ENCODE measurements at regions not wholly inside any gene's neighbourhood (a gene's known extent, or its start where the extent isn't known, plus 50 kb on each side); places are given as distances from the start of the nearest gene placed in this dataset.
"Not testable (repeated sequence)": the region's sequence is repeated elsewhere in the genome, so short reads cannot be mapped to it uniquely, and the experiment has no call there.

DNA sequence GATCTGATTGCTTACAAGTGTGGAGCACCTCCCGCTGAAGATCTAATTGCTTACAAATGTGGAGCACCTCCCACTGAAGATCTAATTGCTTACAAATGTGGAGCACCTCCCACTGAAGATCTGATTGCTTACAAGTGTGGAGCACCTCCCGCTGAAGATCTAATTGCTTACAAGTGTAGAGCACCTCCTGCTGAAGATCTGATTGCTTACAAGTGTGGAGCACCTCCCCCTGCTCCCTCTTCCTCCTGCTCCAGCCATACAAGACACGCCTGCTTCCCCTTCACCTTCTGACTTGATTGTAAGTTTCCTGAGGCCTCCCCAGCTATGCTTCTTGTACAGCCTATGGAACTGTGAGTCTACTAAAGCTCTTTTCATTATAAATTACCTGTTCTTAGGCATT lies 1014.9 kb downstream of the SOCS6 start:
- in situ Hi-C loops (cut with MboI; ENCODE audit: low sequenced_read_pairs): not testable (repeated sequence)

DNA sequence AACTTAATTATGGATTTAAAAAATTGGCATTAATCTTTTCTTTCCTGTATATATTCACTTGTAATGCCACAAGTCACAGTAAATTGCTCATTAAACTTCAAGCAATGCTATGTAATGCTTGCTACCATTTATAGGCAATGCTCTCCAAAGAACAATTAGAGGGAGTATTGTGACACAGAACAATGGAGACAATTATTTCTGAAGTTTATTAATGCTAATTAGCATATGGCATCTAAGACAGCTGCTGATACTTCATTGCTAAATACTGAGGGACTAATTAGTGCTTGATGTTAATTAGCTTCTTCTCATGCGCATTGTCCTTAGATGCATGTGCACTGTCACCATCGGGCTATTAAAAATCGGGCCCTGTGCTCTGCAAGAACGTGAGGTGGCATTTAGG lies 1012.8 kb downstream of the SOCS6 start:
- in situ Hi-C loops (cut with MboI; ENCODE audit: low sequenced_read_pairs): no loop called here

DNA sequence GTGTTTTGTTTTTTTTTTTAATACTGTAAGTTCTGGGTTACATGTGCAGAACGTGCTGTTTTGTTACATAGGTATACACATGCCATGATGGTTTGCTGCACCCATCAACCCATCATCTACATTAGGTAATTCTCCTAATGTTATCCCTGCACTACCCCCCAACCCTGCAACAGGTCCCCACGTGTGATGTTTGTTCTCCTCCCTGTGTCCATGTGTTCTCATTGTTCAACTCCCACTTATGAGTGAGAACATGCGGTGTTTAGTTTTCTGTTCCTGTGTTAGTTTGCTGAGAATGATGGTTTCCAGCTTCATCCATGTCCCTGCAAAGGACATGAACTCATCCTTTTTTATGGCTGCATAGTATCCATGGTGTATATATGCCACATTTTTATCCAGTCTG lies 1005.4 kb downstream of the SOCS6 start:
- in situ Hi-C loops (cut with MboI; ENCODE audit: low sequenced_read_pairs): not testable (repeated sequence)

DNA sequence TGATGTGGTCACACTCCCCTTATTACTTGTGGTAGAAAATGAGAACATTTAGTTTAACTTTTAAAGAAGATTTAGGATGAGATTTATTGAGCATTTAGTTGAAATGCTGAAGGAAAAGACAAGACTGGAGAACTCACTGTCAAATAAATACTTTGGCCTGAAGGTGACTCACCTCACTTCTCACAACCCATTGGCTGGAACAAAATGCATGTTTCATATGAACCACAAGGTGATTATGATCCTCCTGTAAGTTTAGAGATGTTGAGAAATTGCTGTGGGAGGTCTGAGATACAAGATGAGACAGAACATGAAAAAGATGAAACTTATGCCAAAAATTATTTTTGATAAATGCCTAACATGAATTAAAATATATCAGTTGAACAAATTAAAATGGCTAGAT lies 1004.5 kb downstream of the SOCS6 start:
- in situ Hi-C loops (cut with MboI; ENCODE audit: low sequenced_read_pairs): no loop called here

DNA sequence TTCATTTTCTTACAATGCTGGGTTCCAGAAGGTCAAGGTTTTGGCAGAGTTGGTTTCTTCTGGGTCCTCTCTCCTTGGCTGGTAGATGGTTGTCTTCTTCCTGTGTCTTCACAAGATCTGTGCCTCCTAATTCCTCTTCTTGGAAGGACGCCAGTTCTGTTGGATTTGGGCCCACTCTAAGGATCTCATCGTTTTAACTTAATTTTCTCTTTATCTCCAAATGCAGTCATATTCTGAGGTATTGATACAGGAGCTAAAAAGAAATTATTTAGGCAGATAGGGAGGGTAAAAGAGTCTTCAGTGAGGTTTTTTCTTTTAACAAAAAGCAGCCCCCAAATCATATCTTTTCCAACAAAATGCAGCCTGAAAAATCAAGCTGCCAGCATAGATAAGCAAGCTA lies 998.4 kb downstream of the SOCS6 start:
- in situ Hi-C loops (cut with MboI; ENCODE audit: low sequenced_read_pairs): no loop called here

DNA sequence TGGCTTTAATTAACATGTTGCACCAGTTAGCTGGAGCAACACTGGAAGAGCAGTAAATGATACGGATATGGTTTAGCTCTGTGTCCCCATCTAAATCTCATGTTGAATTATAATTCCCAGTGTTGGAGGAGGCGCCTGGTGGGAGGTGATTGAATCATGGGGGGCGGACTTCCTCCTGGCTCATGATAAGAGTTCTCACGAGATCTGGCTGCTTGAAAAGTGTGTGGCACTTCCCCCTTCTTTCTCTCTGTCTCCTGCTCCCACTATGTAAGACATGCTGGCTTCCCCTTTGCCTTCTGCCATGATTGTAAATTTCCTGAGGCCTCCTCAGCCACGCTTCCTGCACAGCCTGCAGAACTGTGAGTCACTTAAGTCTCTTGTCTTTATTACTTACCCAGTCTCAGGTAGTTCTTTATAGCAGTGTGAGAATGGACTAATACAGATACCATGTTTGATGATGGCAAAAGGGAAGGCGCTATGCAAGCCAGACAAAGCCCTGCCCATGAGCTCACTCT lies 963.6 kb downstream of the SOCS6 start:
- in situ Hi-C loops (cut with MboI; ENCODE audit: low sequenced_read_pairs): no loop called here

DNA sequence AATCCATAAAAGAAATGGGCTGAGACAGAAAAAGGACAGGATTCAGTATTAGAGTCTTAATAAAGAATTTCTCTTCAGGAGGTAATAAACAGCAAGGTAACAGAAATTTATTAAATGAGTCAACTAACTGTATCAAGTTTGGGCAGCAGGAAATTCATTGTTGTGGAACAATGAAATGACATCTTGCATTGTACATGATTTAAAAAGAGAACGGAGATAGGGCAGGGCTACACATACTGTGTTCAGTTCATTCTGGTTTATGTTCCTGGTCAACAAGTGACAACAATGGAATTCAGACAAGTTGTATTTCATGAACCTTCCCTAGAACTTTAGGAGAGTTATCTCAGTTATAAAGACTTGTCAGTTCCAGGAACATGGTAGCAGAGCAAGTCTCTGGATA lies 961.3 kb downstream of the SOCS6 start:
- in situ Hi-C loops (cut with MboI; ENCODE audit: low sequenced_read_pairs): no loop called here

DNA sequence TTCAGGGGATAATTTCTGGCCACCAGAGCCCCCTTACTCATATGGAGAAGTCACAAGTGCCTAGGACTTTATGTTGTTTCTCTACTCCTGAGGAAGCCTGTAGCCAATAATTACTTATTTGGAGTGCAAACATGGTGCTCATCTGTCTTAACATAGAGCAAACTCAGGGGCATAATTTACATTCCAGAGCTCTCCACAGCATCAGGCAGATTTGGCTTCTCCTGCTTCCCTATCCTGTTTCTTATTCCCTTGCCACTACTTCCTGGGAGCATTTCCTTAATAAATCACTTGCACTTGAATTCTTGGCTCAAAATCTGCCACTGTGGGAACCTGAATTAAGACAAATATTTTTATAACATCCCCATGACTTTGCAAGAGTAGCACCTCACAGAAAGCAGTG lies 960.9 kb downstream of the SOCS6 start:
- in situ Hi-C loops (cut with MboI; ENCODE audit: low sequenced_read_pairs): no loop called here

DNA sequence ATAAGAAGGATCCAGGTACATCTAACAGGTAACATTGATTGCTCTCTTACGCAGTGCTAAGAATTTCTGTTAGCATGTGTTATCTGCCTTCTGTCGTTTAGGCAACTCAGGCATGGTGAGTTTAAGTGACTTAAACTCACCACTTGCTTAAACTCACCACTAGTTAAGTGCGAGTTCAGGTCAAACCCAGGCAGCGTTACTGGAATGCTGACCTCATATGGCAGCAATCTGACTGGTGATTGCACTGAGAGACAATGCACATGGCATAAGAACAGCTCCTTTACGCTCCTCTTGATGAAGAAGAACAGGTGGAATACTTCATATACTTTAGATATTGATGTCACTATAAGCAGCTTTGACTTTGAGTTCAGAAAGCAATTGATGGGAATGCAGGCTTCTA lies 954.1 kb downstream of the SOCS6 start:
- in situ Hi-C loops (cut with MboI; ENCODE audit: low sequenced_read_pairs): no loop called here

DNA sequence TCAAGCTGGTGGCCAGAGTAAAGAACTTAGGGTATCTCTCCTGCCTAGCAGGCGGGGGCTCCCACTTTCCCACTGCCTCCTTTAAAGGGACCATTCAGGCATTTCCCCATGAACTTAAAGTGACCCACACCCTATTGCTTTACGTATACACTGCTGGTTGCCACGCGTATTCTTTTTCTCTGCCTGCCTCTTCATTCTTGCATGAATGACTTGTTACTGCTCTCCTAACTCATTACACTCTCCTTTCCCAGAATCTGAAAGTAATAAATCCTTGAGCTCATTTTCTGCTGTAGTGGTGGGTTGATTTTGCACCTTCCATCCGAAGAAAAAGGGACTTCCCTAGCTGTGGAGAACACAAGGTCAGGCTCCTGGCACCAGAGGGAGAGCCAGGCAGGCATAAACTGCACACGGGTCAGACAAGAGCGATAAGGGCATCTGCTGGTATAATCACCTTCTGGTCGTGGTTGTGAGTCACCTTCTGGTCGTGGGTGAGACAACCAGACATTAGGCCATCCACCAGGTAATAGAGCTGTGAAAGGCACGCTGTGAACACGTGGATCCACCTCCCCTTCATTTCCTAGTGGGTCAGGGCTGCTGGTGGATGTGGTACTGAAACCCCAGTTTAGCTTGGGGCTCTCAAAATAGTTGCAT lies 950.3 kb downstream of the SOCS6 start:
- in situ Hi-C loops (cut with MboI; ENCODE audit: low sequenced_read_pairs): no loop called here

DNA sequence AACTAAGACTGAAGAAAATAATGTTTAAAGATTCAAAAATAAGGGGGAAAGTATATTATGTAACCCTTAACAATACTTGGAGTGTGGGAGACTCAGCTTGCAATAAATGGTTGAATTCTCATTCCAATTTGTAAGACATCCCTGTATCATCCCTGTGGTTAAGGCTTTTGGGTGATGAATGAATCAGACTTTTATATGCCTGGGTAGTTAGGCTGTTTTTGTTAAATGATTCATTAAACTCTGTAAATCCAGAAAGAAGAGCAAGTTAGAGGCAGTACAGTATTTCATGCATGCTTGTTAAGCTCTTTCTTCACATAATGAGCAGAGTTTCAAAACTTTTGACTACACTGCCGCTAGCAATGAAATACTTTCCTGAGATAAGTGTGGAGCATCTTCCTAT lies 948.8 kb downstream of the SOCS6 start:
- in situ Hi-C loops (cut with MboI; ENCODE audit: low sequenced_read_pairs): no loop called here

DNA sequence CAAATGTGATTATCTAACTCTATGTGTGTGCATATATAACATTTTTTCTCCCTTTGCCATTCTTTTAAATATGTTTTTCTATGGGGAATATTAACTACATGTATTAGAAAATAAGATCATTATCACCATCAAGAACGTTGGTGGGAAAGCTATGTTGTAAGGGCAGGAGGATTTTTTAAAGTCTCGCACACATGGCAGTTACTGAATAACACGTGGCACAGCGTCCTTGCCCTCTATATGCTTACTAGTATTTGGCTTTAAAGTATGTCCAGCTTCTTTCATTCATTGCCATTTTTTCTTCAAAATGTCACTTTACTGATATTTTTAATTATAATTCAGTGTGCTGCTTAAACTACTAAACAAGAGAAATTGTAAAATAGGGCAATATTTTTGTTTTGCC lies 944.3 kb downstream of the SOCS6 start:
- in situ Hi-C loops (cut with MboI; ENCODE audit: low sequenced_read_pairs): no loop called here

DNA sequence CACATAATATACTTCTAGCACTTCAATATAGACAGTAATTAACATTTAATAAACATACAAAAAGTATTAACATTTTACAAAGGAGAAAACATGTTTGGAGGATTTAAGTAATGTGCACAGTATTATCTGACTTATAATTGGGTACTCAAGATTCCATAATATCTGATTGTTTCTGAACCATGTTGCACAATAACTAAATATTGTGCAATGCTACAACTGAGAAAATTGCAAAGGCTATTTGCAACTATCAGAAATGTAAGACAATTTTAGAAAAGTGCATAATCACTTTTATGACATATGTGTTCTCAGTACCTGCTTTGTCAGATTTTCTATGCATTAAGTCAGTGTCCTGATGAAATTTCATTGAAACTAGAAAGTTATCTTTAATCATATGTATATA lies 934.6 kb downstream of the SOCS6 start:
- in situ Hi-C loops (cut with MboI; ENCODE audit: low sequenced_read_pairs): no loop called here

DNA sequence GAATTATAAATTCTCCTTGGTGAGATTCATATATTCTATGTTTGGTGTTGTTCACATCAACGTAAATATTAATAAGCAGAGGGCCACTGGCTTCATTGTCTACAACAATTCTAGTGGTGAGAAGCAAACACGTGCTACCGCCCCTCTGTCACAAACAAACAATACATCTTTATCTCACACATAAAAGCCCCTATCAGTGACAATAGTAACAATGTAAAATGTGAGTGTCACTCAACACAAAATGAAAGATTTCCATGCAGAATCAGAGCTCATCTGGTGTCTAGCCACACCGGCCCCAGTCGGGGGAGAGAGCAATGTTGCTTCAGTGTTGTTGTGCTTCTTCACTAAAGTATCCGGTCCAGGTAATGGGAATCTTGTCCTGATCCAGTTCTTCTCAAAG lies 932.6 kb downstream of the SOCS6 start:
- in situ Hi-C loops (cut with MboI; ENCODE audit: low sequenced_read_pairs): no loop called here

DNA sequence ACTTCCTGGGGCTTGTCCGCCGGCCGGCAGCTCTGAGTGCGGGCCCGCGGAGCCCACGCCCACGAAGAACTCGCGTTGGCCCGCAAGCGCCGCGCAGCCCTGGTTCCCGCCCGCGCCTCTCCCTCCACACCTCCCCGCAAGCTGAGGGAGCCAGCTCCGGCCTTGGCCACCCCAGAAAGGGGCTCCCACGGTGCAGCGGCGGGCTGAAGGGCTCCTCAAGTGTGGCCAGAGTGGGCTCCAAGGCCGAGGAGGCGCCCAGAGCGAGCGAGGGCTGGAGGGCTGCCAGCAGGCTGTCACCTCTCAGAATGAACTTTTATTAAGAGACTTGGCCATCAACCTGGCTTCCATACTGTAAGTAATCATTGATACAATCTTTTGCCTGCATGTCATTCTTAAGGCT lies 923.9 kb downstream of the SOCS6 start:
- in situ Hi-C loops (cut with MboI; ENCODE audit: low sequenced_read_pairs): not testable (repeated sequence)

DNA sequence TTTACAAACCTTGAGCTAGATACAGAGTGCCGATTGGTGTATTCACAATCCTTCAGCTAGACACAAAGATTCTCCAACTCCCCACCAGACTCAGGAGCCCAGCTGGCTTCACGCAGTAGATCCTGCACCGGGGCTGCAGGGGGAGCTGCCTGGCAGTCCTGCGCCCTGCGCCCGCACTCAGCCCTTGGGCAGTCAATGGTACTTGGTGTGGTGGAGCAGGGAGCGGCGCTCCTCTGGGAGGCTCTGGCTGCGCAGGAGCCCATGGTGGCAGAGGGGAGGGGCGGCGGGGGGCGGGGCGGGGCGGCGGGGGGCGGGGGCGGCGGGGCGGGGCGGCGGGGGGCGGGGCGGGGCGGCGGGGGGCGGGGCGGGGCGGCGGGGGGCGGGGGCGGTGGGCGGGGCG lies 923.4 kb downstream of the SOCS6 start:
- in situ Hi-C loops (cut with MboI; ENCODE audit: low sequenced_read_pairs): no loop called here

DNA sequence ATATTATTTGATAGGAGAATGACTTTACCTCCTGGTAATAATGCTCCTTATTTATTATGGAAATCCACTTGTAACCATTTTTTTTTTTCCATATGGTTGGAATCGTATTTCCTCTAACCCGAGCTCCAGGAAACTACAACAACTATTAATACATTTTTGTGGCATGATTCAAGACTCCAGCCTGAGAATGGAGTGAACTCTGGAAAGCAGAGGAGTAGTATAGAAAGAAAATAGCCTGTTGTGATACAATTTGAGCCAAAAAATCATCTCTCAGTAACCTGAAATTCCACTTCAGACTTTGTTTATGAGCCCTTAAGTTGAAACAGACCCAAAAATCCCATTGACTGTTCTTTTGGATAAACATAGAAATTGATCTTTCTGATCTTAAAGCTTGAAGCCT lies 921.1 kb downstream of the SOCS6 start:
- in situ Hi-C loops (cut with MboI; ENCODE audit: low sequenced_read_pairs): no loop called here

DNA sequence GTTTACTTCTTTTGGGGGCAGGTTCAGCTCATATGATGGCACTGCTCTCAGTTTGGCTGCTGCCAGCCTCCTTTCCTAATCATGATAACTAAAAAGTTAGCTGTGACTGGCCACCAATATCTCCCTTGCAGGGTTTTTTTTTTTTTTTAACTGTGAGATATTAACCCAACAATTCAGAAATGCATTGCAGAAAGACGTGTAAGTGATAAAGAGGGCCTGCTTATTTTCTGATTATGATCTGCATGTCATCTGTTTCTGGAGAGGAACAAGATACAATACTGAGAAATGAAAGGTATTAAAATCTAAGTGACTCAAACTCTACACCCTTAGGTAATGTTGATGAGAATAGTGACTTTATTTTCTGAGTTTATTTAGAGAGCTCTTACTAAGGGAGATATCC lies 905.6 kb downstream of the SOCS6 start:
- in situ Hi-C loops (cut with MboI; ENCODE audit: low sequenced_read_pairs): no loop called here

DNA sequence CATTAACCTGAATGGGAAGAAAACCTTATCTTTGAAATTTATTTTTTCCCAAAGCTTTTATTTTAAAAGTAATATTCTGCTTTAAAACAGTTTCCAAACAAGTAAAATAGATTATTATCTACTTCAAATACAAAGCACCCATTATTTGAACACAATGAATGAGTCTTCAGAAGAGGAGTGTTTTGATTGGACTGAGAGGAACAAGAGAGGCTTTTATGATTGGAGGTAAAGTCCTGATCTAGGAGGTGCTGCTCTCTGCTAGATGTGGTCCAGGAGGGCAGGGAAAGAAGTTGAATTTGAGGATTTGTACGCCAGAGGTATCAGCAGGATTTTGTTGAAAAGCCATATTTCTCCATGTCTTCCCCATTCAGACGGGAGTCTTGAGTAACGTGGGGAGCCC lies 900.7 kb downstream of the SOCS6 start:
- in situ Hi-C loops (cut with MboI; ENCODE audit: low sequenced_read_pairs): no loop called here

DNA sequence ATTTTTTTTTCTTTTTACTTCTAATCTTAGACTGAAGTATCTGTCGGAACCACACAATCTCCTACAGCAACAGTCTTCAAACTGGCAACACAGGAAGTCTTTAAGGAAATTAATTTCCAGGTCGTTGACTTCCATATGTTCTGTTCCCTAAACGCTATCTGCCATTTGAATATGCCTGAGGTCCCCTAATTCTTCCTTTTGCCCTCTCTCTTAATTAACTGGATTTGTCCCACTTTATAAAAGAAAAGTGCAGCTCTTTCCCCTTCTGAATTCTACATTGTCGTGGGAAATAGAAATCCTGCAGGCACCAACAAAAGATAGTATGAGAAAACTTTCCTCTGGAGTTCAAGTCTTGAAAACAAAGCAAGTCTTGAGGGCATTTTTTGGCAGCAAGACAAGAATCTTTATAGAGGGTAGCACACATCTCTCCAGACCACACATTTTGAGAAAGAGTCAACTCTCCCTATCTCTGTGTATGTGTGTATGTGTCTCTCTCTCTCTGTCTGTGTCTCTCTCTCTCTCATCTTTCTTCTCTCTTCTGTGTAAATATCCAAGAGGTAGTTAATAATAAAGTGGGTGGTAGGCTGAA lies 879.8 kb downstream of the SOCS6 start:
- in situ Hi-C loops (cut with MboI; ENCODE audit: low sequenced_read_pairs): no loop called here

DNA sequence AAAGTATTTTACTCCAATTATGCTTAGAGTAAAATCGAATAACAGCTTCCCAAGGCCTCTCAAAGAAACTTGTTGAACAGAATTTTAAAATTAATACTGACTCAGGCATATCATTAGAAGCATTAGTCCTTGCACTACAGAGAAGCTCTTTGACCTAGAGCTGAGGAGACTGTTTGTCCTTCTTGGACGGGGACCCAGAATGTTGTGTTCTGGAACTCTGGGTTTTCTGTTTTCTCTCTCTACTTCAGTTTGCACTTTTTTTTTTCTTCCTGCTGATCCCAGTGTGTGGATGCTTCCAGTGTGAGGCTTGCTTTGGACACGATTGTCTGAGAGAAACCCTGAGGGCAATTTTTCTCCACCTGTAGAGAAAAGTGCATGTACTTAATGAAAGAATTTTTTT lies 847.6 kb downstream of the SOCS6 start:
- in situ Hi-C loops (cut with MboI; ENCODE audit: low sequenced_read_pairs): no loop called here

DNA sequence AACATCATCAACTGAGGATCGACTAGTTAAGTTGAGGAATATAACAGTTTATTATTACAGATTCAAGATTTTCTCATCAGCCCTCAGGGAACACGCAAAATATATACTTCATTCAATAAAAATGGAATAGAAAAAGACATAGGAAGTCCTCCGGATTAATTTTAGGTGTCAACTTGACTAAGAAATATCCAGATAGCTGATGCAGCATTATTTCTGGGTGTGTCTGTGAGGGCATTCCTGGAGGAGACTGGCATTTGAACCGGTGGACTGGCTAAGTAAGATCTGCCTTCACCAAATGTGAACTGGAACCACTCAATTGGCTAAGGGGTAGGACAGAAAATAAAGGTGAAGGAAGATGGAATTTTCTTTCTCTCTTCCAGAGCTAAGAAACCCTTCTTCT lies 845.3 kb downstream of the SOCS6 start:
- in situ Hi-C loops (cut with MboI; ENCODE audit: low sequenced_read_pairs): no loop called here

DNA sequence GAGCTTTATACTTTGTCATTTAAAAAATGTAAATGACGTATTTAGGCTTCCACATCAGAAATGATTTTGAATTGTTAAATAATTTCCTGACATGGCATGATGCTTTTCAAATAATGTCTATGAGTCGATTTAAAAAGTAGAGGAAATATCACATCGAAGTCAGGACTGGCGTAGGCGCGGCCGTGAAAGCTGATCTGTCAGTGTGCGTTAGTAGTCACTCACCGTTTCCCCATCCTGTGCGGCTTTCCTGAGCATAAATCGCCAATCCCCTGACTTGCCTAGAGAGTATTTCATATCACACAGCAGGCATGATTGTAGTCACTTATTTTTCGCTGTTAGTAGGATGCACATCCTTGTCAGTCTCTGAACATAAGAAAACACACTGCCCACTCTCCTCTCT lies 843.1 kb downstream of the SOCS6 start:
- in situ Hi-C loops (cut with MboI; ENCODE audit: low sequenced_read_pairs): no loop called here
